ENCODE measurements at regions not wholly inside any gene's neighbourhood (a gene's known extent, or its start where the extent isn't known, plus 50 kb on each side); places are given as distances from the start of the nearest gene placed in this dataset.

DNA sequence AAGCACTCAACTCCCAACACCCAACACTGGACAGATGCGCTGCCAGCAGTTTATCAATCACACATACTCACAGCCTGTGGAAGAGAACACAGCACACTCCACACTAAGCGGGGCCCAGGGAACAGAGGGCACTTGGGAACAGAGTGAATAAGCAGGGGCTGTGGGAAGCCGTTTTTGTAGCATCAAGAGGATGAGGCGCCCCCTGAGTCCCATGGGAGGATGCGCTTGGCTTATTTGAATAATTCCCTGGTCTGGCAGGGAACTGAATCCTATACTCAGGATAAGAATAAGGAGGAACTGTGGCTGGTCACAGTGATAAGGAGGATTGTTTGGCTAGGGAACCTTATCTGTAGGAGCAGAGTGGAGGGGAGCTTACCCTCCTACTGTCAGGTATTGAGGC is 96.1 kb upstream of the DNAH5 start:
- TF ChIP-seq CTCF (IDR thresholded peaks at IDR 0.05) (no peak), POLR2A (IDR thresholded peaks at IDR 0.05) (no peak)

All from Peyer's patch (tissue), 4 donors.